ENCODE measurements at regions not wholly inside any gene's neighbourhood (a gene's known extent, or its start where the extent isn't known, plus 50 kb on each side); places are given as distances from the start of the nearest gene placed in this dataset.

DNA sequence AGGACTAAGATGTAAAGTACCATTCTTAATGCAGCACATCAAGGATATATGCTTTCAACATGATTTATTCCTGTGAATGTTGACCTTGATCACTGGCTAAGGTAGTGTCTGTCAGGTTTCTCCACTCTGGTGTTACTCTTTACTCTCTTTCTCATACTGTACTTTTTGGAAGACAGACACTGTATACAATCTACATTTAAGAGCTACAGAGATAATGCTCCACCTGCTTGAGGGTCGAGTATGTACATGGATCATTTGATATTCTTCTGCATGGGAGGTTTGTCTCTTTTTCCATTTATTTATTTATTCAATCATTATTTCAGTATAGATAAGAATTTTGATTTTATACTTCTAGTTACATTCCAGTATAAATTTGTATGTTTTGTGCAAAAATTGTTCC lies 199.5 kb upstream of the RGPD4 start:
- TF ChIP-seq EZH2 (IDR thresholded peaks at IDR 0.05; ENCODE audit: borderline replicate concordance), result no peak
- TF ChIP-seq, protein P1, sequence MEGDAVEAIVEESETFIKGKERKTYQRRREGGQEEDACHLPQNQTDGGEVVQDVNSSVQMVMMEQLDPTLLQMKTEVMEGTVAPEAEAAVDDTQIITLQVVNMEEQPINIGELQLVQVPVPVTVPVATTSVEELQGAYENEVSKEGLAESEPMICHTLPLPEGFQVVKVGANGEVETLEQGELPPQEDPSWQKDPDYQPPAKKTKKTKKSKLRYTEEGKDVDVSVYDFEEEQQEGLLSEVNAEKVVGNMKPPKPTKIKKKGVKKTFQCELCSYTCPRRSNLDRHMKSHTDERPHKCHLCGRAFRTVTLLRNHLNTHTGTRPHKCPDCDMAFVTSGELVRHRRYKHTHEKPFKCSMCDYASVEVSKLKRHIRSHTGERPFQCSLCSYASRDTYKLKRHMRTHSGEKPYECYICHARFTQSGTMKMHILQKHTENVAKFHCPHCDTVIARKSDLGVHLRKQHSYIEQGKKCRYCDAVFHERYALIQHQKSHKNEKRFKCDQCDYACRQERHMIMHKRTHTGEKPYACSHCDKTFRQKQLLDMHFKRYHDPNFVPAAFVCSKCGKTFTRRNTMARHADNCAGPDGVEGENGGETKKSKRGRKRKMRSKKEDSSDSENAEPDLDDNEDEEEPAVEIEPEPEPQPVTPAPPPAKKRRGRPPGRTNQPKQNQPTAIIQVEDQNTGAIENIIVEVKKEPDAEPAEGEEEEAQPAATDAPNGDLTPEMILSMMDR (IDR thresholded peaks at IDR 0.05; ENCODE audit: poor library complexity), result no peak

All from hepatocyte (in vitro differentiated cells).